Fibroblast of pulmonary artery (primary cell): ENCODE measurements at regions not wholly inside any gene's neighbourhood (a gene's known extent, or its start where the extent isn't known, plus 50 kb on each side); places are given as distances from the start of the nearest gene placed in this dataset.
"Not testable (repeated sequence)": the region's sequence is repeated elsewhere in the genome, so short reads cannot be mapped to it uniquely, and the experiment has no call there.

ENCODE experiments used
- DNase-seq: peaks from one replicate; pipeline ENCODE4 v3.0.0-alpha.2; 2010; ENCODE audit warnings: low read depth
- H3K4me3 ChIP-seq: replicated peaks from 2 replicates; pipeline ENCODE4 v1.5.1; 2011; ENCODE audit warnings: low read depth, mild to moderate bottlenecking, control low read depth, low read length, moderate library complexity
- CTCF ChIP-seq: IDR thresholded peaks from 2 replicates; pipeline ENCODE4 v1.5.1; 2011; ENCODE audit warnings: mild to moderate bottlenecking, control low read depth, low read length, inconsistent platforms; ENCODE audit errors: missing control alignments

- DNase-seq: no peak
- H3K4me3 ChIP-seq: no peak overlapping the region
- no peak for TF ChIP-seq CTCF
Observed at GRCh38 chr7:10455936-10456335, 517.7 kb upstream of the PHF14 start.

- no peak overlapping the region for H3K4me3 ChIP-seq
- TF ChIP-seq CTCF: no peak
Observed at GRCh38 chr7:10460474-10460873, 513.2 kb upstream of the PHF14 start.

DNA sequence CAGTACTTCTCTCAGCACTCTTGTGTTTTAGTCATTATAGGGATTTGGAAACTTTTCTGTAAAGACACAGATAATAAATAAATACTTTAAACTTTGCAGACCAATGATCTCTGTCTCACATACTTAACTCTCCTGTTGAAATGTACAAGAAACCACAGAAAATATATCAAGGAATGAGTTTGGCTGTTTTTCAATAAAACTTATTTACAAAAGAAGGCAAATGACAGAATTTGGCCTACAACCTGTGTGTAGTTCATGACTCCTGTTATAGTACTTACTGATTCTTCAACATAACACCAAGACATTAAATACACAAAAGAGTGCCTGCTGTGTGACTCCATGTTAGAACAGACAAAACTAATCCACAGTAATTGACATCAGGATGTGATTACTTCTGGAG is 510.0 kb upstream of the PHF14 start:
- DNase-seq: no peak
- TF ChIP-seq CTCF: no peak
- no peak overlapping the region for H3K4me3 ChIP-seq

More at GRCh38 chr7:10460474-10460873, 513.2 kb upstream of the PHF14 start:
- DNase-seq: no peak

- not testable (repeated sequence) for H3K4me3 ChIP-seq, DNase-seq
Observed at GRCh38 chr7:10465536-10465935, 508.1 kb upstream of the PHF14 start.

- no peak for TF ChIP-seq CTCF
- DNase-seq: no peak
- H3K4me3 ChIP-seq: no peak overlapping the region
Observed at GRCh38 chr7:10468908-10469307, 504.8 kb upstream of the PHF14 start.

GRCh38 chr7:10469476-10469875 is 504.2 kb upstream of the PHF14 start:
- H3K4me3 ChIP-seq: no peak overlapping the region
- DNase-seq: no peak
- no peak for TF ChIP-seq CTCF

DNA sequence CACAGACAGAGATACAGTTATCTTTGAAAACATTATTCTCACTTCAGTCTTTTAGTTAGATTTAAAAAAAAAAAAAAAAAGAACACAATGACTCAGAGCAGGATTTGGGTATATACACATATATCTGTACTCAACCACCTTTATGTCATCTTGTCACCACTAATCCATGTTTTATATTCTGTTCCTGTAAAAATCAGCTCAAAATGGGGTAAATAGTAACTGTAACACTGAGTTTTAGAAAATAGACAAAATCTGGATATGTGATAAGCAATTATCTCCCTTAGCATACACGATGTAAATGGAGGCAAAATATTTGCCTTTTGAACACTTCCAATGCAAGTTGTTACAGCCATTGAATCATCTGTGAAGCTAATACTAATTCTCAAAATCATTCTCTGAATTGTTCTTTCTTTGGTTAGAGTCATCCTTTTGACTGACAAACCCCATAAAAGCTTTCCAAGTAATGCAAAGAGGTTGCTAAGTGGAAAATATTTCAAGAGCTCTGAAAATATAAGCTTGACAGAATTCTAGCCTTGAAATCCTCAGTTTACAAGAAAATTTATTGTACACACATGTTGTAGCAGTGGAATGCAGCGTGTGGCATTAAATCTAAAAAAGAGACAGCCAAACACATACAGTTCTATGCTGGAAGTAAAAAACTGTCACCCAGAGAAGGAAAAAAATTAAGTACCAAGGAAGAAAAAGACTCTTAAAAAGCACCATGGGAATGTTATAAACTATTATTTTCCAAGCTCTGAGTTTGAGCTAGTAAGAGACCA is 502.2 kb upstream of the PHF14 start:
- DNase-seq: no peak
- no peak for TF ChIP-seq CTCF
- H3K4me3 ChIP-seq: no peak overlapping the region
